ENCODE measurements at regions not wholly inside any gene's neighbourhood (a gene's known extent, or its start where the extent isn't known, plus 50 kb on each side); places are given as distances from the start of the nearest gene placed in this dataset.
"Not testable (repeated sequence)": the region's sequence is repeated elsewhere in the genome, so short reads cannot be mapped to it uniquely, and the experiment has no call there.

GRCh38 chr15:26114128-26114527 lies 251.0 kb upstream of the ATP10A start:
- DNase-seq = not testable (repeated sequence)

- no peak for DNase-seq
Measured at GRCh38 chr15:26113296-26113695, 250.2 kb upstream of the ATP10A start.

- DNase-seq = no peak
Measured at GRCh38 chr15:26109203-26109602, 246.1 kb upstream of the ATP10A start.

- DNase-seq = no peak
Measured at GRCh38 chr15:26106556-26106955, 243.4 kb upstream of the ATP10A start.

- no peak for DNase-seq
Measured at GRCh38 chr15:26103002-26103404, 239.9 kb upstream of the ATP10A start.

GRCh38 chr15:26102365-26102764 lies 239.2 kb upstream of the ATP10A start:
- DNase-seq = no peak

GRCh38 chr15:26101443-26101842 lies 238.3 kb upstream of the ATP10A start:
- no peak for DNase-seq

- no peak for DNase-seq
Measured at GRCh38 chr15:26098801-26099200, 235.7 kb upstream of the ATP10A start.

GRCh38 chr15:26097216-26097615 lies 234.1 kb upstream of the ATP10A start:
- DNase-seq = no peak

- no peak for DNase-seq
Measured at GRCh38 chr15:26096581-26096980, 233.5 kb upstream of the ATP10A start.

GRCh38 chr15:26095710-26096330 lies 232.7 kb upstream of the ATP10A start:
- DNase-seq = no peak

- DNase-seq = no peak
Measured at GRCh38 chr15:26091184-26091583, 228.1 kb upstream of the ATP10A start.

GRCh38 chr15:26087881-26088280 lies 224.8 kb upstream of the ATP10A start:
- no peak for DNase-seq

GRCh38 chr15:26087395-26087794 lies 224.3 kb upstream of the ATP10A start:
- no peak for DNase-seq

GRCh38 chr15:26084771-26085170 lies 221.6 kb upstream of the ATP10A start:
- DNase-seq = no peak

- DNase-seq = no peak
Measured at GRCh38 chr15:26083896-26084295, 220.8 kb upstream of the ATP10A start.

GRCh38 chr15:26083457-26083856 lies 220.3 kb upstream of the ATP10A start:
- DNase-seq = no peak

GRCh38 chr15:26082221-26083109 lies 219.3 kb upstream of the ATP10A start:
- peak; percentile 93 for DNase-seq

- DNase-seq = no peak
Measured at GRCh38 chr15:26081758-26082220, 218.7 kb upstream of the ATP10A start.

GRCh38 chr15:26075770-26076169 lies 212.6 kb upstream of the ATP10A start:
- DNase-seq = no peak

- no peak for DNase-seq
Measured at GRCh38 chr15:26073430-26074333, 210.6 kb upstream of the ATP10A start.

GRCh38 chr15:26070095-26070532 lies 207.0 kb upstream of the ATP10A start:
- no peak for DNase-seq

GRCh38 chr15:26069231-26069641 lies 206.1 kb upstream of the ATP10A start:
- no peak for DNase-seq
